Head of caudate nucleus (tissue), 42 donors: ENCODE measurements at regions not wholly inside any gene's neighbourhood (a gene's known extent, or its start where the extent isn't known, plus 50 kb on each side); places are given as distances from the start of the nearest gene placed in this dataset.
A peak's percentile ranks its signal among the peaks of the same experiment; 100 is the strongest.

Experiments used
- DNase-seq, 42 donors: peaks; one replicate each; pipeline versions ENCODE4 v3.0.0 to v3.0.0-alpha.2; 2020 to 2021; ENCODE audit warnings: mixed read lengths in 7 of 42
- intact Hi-C: fragments of 100-400 bp; cut with DNase I; formaldehyde crosslinking; loops from one replicate; pipeline ENCODE4 v1.15.0; 2022

DNA sequence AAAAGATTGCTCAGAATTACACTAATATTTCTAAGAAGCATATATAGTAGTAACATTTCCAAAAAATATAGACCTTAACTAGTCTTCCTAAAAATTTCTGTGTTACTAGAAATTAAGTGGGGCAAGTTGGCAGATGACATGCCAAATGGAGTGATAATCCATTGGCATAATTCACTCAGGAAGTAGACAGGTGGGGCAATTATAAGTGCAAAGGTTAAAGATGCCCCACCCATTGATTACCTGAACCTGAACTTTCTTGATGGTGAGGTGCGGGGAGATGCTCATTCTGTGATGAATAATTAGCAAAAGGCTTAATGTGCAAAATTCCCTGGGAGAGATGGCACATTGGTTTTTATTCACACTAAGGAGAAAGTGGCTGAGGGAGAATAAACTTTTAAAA is 145.8 kb upstream of the RASGEF1B start:
- DNase-seq: no peak
- intact Hi-C loops: no loop called here

DNA sequence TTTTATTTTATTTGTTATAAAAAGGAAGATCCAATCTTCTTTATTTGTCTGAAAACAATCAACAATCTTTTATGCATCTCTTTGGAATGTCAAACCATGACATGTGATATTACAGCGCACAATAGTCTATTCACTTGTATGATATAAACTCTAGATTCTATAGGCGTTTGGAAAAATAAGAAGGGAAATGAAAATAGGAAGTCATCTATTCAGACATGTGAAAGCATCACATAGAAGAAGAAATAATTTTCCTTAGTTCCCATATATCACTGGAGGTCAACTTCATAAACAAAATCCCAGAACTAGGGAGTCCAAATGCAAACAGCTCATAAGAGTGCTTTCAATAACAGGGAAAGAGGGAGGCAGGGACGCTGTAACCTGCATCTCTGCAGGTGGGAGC is 139.5 kb upstream of the RASGEF1B start:
- intact Hi-C loops: no loop called here
- no peak for DNase-seq

DNA sequence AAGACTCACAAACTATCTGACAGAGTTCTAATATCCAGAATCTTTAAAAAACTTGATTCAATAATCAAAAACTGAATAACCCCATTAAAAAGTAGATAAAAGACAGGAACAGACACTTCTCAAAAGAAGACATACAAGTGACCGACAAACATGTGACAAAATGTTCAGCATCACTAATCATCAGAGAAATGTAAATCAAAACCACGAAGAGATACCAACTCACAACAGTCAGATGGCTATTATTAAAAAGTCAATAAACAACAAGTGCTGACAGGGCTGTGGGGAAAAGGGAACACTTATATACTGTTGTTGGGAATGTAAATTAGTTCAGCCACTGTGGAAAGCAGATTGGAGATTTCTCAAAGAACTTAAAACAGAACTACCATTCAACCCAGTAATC is 138.1 kb upstream of the RASGEF1B start:
- intact Hi-C loops: no loop called here

DNA sequence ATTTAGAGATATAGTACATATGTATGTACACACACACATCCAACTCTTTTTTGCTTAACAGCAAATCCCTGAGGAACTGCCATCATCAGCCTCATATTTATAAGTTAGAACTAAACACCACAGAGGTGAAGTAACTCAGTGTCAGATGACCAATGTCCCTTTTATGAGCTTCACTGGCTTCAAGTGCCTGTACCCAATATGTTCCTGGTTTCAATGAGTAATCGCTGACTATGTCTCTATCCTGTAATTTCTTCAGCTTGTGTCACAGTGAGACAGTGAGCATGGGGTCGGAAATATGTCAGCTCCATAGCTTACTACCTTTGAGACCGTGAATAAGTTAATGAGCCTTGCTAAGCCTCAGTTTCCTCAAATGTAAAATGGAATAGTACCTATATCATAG is 136.2 kb upstream of the RASGEF1B start:
- no peak for DNase-seq
- intact Hi-C loops: no loop called here

More for the DNA sequence above, 138.1 kb upstream of the RASGEF1B start:
- no peak for DNase-seq

DNA sequence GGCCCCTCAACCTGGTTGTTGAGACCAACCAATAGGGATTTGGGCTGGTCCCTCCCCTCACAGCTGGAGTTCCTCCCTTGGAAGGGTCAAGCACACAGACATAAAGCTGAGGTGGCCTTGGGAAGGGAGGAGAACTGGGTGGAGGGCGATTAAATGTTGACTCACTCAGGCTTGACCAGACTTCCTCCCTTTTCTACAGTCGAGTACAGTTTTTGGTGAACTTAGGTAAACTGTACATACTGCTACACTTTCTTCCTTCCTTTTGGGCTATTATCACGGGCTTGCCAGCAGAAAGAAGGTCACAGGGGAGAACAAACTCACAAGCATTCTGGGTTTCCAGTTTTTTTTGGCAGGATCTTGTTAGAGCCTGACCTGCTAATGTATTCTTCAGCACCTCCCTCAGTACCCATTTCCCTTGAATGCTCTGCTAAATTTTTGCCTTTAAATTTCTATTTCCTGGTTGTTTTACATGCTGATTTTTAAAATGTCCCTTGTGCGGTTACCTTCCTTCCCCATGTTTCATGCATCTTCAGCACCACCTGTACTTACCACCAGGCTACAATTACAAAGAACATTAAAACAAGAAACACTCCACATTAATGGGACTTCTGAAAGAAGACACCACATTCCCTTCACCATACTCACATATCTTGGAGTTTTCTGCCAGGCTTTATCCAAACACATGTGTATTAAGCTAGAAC is 135.2 kb upstream of the RASGEF1B start:
- DNase-seq: no peak
- intact Hi-C loops: no loop called here

DNA sequence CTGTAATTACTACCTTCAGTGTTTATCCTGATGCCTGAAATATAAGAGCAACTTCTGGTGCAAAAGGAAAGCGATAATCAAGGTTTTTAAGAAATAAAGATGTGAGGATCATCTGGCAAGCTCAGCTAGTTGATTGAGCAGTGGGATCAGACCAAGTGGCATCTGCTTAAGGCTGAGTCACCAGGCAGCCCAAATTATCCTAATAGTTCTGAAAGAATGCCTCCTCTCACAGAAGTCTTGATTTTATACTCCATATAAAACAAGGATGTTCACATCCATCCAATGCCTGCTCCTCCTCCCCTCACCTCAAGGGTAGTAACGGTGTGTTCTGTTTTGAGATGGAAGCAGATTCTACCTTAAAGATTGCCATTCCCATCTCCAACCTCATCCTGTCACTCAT is 134.5 kb upstream of the RASGEF1B start:
- peak in 24 of 42 donors; percentile 7 to 76 (median 29) for DNase-seq
- intact Hi-C loops: no loop called here

DNA sequence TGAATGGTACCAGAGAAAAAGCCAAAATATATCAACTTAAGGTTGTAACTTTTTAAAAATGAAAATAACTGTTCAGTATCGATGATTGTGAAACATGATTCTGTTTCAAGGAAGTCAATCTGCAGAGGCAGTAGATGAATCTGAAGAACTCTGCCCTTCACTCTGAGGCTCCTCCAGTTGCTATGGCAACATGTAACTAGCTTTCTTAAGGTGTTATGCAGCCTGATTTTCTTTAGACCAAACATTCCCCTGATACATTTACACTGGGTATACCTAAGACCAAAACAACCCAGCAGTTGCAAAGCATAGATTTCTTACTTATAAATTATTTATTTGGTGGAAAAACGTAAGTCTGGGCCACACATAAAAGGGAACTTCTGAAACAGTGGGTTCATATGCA is 133.6 kb upstream of the RASGEF1B start:
- intact Hi-C loops: no loop called here
- peak in 10 of 42 donors; percentile 5 to 66 (median 32) for DNase-seq

DNA sequence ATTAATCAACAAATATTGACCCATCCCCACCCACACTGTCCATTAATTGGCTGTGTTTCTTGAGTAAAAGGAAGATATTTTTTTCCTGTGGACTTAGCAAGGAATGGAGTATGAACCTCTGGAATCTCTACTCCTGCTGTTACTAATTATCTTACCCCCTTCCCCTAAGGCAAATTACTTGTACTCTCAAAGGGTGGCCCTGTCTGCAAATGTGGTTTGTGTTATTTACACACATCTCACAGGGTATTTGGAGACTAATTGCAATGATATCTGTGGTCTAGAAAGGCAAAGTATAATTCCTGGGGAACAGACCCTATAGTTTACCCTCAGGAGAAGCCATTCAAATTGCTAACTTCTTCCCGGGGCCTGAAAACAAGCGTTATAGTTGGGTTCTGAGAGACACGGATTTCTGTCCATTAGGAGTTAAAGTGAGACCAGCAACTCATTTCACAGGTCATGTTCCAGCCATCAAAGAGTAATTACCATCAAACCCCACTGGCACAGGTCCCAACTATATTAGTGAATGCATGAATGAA is 133.0 kb upstream of the RASGEF1B start:
- DNase-seq: no peak
- intact Hi-C loops: no loop called here

DNA sequence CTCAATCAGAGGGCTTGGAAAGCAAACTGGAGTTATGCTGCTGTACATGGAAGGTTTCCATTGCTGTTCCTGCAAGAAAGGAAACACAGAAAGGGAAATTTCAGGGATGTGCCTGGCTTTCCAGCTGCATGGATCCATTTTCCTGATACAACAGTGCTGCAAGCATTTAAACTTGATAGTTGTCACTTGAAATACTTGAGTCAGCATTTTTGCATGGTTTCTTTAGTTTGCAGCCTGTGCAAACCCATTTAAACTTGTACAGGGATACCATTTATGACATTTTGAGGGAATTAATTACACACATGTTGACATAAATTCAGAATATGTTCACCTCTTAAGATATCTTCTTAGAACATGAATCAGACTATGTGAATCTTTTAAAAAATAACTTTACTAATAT is 131.1 kb upstream of the RASGEF1B start:
- intact Hi-C loops: no loop called here
- no peak for DNase-seq

DNA sequence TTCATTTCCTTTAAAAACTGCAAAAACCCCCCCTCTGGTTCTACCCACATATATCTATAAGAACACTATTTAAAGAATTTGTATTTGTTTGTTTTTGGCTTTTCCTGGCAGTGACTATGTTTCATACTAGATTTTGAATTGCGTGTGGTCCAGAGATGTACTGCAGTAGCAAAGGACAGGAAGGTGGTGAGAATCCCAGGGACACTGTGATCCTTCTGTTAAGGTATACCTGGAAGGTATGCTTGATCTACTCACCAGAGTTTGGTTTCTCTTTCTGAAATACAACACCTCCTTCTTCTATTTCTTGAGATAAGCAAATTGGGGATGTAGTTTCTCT is 129.6 kb upstream of the RASGEF1B start:
- intact Hi-C loops: no loop called here
- no peak for DNase-seq

DNA sequence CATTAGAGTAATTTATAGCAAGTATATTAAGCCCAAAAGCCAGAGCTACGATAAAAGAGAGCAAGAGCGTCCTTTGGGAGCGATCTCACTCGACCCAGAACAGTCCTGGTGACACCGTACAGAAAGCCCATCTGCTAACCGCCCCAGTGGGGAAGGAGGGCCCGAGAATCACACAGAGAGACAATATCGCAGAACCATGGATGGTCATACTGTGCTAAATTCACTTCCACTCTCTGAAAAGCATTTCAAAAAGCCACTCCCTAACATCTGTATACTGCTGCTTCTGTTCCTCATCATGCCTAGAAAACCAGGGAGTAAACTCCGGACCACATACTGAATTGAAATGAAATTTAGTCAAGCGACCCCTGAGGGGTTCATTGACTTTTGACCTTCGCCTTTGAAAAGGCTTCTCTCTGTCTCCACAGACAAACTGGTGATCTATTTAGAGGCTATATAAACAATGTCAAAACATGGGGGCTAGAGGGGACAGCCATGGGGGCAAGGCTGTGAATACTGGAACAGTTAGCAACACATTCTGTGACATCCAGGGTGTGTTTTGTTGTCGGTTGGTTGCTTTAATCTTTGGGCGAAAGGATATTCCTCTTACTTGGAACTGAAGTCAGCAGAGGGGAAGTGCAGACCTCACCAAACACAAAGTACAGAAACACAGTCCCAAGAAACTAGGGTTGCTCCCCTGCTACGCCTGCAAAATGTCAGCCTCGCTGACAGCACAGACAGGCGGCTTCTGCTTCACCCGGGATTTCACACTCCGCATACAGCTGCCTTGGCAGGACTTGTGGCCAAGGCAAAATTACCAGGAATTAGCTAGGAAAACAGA is 129.0 kb upstream of the RASGEF1B start:
- intact Hi-C loops: no loop called here
- DNase-seq: peak in 1 of 42 donors; percentile 32

DNA sequence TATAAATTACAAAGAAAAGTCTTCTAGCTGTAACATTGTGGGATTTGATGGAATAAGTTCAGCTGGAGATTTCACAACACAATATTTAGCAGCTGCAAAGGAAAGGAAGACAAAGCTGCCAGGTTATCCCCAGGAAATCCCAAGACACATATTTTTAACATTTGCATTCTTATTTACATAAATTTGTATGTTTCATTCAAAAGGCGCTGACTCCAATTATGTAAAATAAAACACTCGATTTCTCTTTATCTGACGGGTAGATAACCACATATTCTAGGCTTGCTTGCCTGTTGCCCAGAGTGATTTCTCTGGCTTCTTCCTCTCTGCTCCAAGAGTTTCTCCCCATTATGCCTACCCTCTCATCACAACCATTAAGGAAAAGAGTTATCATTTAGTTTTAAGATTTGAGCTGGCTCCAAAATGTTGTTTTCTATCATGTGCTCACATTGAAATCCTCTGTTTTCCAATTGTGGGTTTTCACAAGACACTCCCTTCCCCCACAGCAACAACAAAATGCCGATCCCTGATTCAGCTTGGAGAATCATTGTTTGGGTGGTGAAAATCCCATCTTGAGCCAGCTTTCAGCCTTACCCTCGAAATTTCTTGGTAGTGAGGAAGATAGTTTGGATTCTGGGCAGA is 128.2 kb upstream of the RASGEF1B start:
- DNase-seq: no peak
- intact Hi-C loops: no loop called here

DNA sequence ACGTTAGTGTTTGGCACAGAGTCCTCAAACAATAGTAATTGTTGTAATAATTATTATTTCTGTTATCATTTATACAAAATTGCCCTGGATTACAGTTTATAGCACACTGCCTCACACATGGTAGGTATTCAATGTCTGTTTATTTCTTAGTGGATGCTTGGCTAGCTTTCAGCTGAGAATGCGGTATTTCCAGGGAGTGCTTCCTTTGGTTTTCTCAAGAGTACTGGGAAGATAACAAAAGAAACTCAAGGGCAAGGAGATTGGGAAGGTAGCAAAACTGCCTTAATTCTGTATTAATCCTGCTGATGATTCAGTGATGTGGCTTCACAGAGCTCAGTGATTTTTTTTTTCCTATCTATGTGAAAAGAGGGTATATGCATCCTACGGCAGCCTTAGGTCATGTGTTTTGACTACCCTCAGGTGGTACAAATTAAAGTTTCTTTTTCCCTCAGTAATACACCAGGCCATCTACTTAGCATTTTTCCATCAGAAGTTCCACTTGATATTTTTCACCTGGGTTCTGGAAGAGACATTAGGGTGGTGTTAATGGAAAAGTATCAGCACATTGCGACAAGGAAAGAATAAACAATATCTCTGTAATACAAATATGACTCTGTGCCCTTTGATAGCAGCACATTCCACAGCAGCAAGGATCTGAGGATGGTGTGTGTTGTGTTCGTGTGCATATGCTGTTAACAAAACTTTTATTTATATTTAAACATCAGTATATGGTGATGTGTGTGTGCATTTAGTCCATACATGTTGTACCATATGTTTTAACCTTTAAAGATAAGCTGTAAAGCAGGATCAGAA is 124.3 kb upstream of the RASGEF1B start:
- no peak for DNase-seq
- intact Hi-C loops: no loop called here

DNA sequence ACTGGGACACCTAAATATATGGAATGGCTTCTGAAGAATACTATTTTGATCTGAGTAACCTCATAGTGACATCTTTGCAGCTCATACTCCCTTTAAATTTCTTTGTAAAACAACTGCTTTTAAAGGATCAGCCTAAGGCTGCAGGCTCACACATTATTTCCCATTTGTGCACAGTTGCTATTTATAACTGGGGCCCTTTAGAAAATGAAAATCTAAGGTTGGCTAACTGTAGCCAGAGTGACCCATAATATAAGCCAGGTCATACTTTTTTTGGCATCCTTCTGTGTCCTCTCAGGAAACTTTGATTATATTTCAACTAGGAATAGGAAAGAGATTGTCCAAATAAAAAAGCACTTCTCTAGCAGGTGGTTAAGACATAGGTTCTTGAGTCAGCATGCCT is 123.6 kb upstream of the RASGEF1B start:
- intact Hi-C loops: no loop called here
- no peak for DNase-seq

DNA sequence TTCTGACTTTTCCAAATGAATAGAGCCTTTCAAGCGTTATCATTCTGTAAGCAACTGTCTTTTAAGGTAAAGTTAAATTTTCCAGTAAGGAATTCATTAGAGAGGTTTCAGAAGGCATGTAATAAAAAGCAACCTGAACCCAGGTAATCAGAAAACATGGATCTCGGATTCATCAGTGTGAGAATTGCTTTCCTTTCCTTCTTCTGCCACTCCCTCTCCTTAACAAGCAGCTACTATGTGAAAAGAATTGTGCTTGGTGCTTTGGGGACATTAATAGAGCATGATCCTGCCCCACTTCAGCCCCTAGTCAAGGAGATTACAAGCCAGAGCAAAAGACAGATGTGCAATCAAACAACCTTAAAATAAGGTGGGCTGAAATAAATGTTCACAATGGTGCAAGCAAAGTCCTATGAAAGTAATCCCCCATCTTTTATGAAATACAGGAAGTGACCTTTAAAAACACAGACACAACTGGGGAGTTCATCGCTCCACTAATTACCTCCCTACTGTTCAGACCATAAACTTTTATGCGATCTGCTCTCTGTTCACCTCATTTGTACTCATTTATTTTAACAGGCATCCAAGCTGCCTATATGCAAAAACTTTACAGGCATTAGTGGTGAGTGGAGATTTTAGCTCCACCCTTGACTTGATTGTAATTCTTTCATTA is 122.9 kb upstream of the RASGEF1B start:
- no peak for DNase-seq
- intact Hi-C loops: no loop called here

DNA sequence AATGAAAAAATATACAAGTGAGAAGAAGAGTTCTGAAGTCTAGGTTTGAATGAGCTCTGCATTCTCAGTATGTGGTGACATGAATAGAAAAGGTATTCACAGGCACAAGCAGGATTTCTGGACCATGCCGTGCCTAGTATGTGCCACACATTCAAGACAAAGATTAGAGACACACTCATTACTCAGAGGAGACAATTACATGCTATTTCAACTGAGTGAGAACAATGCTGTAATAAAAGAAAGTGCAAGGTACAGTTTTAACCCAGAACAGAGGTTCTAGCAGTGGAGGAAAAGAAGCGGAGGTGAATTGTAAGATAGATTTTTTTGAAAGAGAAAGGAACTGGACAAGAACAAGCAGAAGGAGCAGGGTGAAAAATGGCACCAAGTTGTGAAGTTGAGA is 121.0 kb upstream of the RASGEF1B start:
- DNase-seq: no peak
- intact Hi-C loops: no loop called here

DNA sequence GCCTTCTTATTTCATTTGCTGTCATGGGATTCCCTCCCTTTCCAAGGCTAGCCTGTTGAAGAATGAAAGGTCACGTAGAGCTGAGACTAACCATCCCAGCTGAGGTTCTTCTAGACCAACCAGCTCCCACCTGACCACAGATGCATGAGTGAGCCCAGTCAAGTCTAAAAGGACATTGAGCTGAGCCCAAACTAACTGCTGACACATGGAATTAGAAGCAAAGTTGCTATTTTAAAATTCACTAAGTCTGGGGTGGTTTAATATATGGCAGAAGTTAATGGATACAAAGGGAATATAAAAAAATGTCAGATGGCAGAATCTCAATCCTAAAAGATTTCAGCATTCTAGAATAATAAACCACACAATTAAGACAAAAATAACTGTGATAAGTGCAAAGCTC is 118.9 kb upstream of the RASGEF1B start:
- intact Hi-C loops: no loop called here

DNA sequence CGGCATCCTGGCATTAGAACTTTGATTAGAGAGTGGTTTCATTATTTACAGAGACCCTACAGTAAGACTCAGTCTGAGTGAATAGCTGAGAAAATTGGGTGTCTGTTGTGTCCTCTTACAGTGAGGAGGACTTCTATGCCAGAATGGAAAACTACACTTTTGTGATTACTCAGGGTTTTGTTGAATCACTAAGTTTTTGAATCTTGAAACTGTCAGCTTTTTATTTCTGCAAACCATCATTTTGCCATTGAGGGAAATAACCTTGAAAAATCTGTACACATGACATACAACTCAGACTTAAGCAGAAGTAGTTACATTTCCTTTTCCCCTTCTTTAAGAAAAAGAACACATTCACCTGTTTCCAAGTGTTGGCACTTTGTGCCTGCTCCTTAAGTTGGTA is 117.6 kb upstream of the RASGEF1B start:
- no peak for DNase-seq
- intact Hi-C loops: no loop called here

More for the DNA sequence above, 118.9 kb upstream of the RASGEF1B start:
- DNase-seq: no peak

DNA sequence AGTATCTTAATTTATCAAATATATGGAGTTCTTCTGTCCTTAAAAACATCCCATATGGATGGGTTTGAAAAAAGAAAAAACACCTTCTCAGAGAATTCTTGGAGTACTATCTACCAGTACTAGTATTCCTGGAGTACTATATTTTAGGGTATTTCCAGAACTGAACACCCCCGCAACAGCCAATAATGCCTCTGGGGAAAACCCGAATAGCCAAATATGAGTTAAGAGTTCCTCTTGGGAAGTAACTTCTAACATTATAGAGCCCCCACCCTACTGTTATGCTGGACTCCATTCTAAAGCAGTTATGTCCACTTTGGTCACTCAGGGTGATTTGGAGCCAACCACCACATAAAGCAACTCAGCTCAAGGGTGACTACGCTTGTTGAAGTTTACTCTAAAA is 115.0 kb upstream of the RASGEF1B start:
- no peak for DNase-seq
- intact Hi-C loops: no loop called here
